GM21528 (cell line): ENCODE measurements at regions not wholly inside any gene's neighbourhood (a gene's known extent, or its start where the extent isn't known, plus 50 kb on each side); places are given as distances from the start of the nearest gene placed in this dataset.
"Not testable (repeated sequence)": the region's sequence is repeated elsewhere in the genome, so short reads cannot be mapped to it uniquely, and the experiment has no call there.

Experiments used
- ATAC-seq: cut with Tn5 transposase; IDR thresholded peaks from one replicate; pipeline ENCODE4 v1.9.1; 2021; ENCODE audit warnings: mild to moderate bottlenecking, moderate library complexity; ENCODE audit not compliant: unreplicated experiment, low FRiP score

GRCh38 chr6:166809721-166810120 lies 146.6 kb downstream of the RNASET2 start:
- no peak for ATAC-seq

- ATAC-seq = no peak
Observed at GRCh38 chr6:166806962-166807757, 149.2 kb downstream of the RNASET2 start.

GRCh38 chr6:166806217-166806838 lies 150.0 kb downstream of the RNASET2 start:
- no peak for ATAC-seq

- ATAC-seq = no peak
Observed at GRCh38 chr6:166803471-166803870, 152.9 kb downstream of the RNASET2 start.

- ATAC-seq = no peak
Observed at GRCh38 chr6:166802401-166802800, 153.9 kb downstream of the RNASET2 start.

GRCh38 chr6:166800137-166800536 lies 156.2 kb downstream of the RNASET2 start:
- ATAC-seq = no peak

GRCh38 chr6:166798652-166799051 lies 157.7 kb downstream of the RNASET2 start:
- ATAC-seq = no peak

- no peak for ATAC-seq
Observed at GRCh38 chr6:166796610-166797009, 159.7 kb downstream of the RNASET2 start.

- ATAC-seq = no peak
Observed at GRCh38 chr6:166795879-166796278, 160.5 kb downstream of the RNASET2 start.

GRCh38 chr6:166790808-166791207 lies 163.8 kb upstream of the RPS6KA2 start:
- not testable (repeated sequence) for ATAC-seq

- not testable (repeated sequence) for ATAC-seq
Observed at GRCh38 chr6:166788846-166789529, 161.9 kb upstream of the RPS6KA2 start.

- ATAC-seq = peak; percentile 57
Observed at GRCh38 chr6:166786704-166787293, 159.7 kb upstream of the RPS6KA2 start.

- no peak for ATAC-seq
Observed at GRCh38 chr6:166785131-166785530, 158.1 kb upstream of the RPS6KA2 start.

GRCh38 chr6:166784691-166785090 lies 157.6 kb upstream of the RPS6KA2 start:
- no peak for ATAC-seq

GRCh38 chr6:166782520-166782919 lies 155.5 kb upstream of the RPS6KA2 start:
- ATAC-seq = no peak

- no peak for ATAC-seq
Observed at GRCh38 chr6:166781331-166781730, 154.3 kb upstream of the RPS6KA2 start.

- no peak for ATAC-seq
Observed at GRCh38 chr6:166779963-166780683, 153.1 kb upstream of the RPS6KA2 start.

- ATAC-seq = no peak
Observed at GRCh38 chr6:166779381-166779780, 152.3 kb upstream of the RPS6KA2 start.

- ATAC-seq = no peak
Observed at GRCh38 chr6:166778776-166779175, 151.7 kb upstream of the RPS6KA2 start.

GRCh38 chr6:166778046-166778445 lies 151.0 kb upstream of the RPS6KA2 start:
- no peak for ATAC-seq
